Brain pericyte (primary cell): ENCODE measurements at regions not wholly inside any gene's neighbourhood (a gene's known extent, or its start where the extent isn't known, plus 50 kb on each side); places are given as distances from the start of the nearest gene placed in this dataset.
A peak's percentile ranks its signal among the peaks of the same experiment; 100 is the strongest.
"Not testable (repeated sequence)": the region's sequence is repeated elsewhere in the genome, so short reads cannot be mapped to it uniquely, and the experiment has no call there.

ENCODE experiments used
- DNase-seq: peaks from one replicate; pipeline ENCODE4 v3.0.0-alpha.2; 2012; ENCODE audit warnings: low read depth, low spot score

DNA sequence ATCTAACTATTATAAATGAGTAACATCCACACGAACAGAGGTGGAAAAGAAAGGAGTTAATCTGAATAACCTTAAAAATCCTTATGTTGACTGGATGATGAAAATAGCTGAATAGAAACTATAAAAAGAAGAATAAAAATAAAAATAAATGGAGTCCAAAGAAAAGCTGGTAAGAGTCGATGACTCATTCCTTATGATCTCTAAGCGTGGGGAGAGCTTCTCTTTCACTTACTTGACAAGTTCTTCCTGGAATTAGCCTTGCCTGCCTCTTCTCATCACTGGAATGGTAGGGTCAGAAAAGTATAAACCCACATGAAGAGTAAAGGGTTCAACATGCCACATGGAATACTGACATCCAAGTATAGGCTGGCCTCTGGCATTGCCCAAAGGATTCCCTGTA is 477.0 kb upstream of the RGMB start:
- DNase-seq: no peak

DNA sequence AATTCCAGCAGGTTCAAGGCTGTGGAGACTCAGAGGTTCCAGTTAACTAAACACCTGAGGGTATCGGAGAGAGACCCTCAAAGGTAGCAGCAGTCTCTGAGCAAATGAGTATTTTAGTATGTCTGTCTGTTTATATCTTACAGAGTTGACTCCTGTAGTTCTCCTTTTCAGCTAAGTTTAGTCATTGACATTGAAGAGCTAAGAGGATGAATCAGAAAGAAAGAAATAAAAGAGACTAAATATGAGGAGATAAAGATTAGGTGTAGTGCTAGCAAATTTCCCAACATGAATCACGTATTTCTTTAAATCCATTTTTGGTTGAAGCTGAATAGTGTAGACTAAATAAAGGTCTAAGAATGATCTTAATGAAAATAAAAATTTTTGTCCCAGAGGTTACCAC is 474.0 kb upstream of the RGMB start:
- DNase-seq: no peak

DNA sequence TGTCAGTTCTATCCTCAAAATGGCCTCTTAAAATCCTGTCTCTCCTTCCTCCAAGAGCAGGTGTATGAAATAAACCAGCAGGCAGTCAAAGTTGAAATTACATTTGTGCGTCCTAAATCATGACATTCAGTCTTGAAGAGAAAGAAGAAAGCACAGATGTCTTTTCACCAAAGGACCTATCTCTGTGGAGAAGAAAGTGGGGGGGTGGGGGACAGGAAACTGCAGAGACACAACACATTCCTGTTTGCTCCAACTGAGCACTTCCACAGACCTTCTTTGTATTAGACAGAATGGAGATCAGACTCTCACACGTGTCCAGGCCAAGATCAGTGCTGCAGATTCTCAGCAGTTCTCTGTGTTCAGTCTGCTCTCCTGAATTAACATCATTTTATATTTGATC is 471.9 kb upstream of the RGMB start:
- no peak for DNase-seq

DNA sequence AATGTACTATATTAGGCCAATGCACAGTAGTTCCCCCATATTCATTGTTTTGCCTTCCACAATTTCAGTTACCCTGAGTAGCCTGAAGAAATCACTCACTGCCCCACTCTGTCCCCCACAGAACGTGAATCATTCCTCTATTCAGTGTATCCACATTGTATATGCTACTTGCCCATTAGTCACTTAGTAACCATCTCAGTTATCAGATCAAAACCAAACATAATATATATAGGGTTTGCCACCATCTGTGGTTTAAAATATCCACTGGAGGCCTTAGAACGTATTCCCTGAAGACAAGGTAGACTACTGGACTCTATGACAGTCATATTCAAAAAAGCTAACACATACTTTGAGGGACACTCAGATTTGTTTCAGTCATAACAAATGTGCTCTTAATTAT is 465.7 kb upstream of the RGMB start:
- DNase-seq: no peak

DNA sequence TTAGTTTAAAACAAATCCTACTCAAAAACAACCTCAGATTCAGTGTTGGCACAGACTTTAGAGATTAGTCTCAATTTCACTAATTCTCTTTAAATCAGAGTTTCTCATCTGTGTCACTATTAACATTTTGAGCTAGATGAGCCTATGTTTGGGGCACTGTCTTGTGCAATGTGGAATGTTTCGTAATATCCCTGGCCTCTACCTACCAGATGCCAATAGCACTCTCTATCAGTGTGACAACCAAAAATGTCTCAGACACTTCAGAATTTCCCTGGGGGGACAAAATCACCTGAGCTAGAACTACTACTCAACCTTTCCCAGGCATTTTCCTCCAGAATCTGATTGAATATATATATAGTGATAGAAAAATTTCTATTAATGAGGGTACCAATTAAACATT is 465.2 kb upstream of the RGMB start:
- DNase-seq: no peak

DNA sequence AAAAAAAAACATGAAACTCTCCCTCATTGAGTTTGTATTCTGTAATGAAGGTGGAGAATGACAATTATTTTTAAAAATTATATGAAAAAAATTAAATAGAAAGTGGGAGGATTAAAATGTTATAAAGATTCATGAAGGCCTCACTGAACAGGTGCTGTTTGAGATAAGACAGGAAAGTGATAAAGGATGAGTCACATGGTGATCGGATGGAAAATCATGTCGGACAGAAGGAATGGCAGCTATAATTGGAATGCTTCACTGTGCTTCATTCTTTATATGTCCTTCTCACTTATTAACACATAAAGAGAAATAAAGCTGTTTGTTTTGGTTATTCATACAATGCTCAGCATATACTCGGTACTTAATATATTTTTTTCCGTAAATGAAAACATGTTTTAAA is 464.5 kb upstream of the RGMB start:
- DNase-seq: no peak

DNA sequence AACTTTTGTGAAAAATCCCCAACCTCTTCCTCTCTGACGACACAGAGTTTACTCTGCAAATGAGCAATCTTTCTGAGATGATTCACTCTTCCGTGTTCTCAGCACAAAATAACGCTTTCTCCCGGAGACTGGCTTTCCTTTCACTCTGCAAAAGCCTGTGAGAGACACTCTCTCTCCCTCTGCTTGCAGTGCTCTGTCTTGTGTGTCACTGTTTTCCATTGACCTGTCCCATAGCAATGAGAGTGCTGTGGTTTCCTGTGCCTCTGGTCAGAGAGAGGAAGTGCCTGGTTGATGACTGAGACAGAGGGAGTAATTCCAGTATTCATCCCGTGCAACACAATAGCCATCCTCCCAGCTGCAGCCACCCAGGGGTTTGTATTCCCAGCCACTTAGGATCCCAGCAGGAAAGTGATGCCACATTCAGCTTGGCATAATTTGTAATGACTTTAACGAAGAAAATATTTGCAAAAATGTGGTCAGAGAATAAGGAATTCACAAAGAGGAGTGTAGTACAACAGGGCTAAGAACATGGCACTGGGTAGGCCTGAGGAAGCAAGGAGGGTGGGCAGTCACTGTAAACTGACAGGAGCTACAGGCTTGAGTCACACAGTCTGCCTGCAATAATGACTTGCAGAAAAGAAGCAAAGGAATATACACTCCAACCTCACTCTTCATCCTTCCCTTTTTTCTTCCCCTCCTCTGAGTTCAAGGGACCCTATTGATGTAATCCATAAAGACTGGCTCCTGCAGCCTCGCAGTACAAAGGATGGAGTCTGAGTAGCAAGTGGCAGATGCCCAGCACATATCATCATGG is 463.5 kb upstream of the RGMB start:
- peak; percentile 27 for DNase-seq

DNA sequence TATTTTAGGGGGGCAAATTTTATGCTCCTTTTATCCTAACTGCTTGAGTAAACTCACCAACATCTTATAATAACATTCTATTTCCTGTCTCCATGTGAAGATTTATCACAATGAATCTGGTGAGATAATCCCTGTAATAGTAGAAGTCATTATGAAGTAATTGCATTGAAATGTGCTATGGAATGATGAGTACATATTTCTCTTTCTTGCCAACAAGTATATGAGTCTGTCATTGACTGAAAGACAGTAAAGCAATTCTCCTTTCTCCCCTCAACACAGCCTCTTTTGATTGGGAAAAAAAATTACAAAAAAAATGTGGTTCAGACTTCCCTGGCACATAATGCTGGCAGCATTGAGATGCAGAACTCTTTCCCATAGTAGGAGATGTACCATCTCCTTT is 459.2 kb upstream of the RGMB start:
- DNase-seq: no peak

DNA sequence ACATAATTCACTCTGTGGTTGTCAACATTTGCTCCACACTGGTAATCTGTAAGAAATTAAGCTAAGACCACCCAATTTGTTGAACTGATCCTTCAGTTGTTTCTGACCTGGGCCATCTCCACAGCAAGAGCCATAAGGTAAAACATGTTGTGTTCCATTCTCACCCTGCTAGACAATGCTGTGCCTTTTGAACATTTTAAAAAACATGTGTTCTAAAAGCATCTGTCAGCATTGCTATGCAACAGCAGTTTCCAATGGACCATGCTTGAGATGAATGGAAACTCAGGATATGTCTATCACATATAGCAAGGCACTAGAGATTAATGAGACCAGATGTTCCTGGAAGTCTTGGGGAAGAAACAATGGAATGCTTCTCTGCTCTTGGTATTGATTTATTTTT is 455.1 kb upstream of the RGMB start:
- DNase-seq: no peak

DNA sequence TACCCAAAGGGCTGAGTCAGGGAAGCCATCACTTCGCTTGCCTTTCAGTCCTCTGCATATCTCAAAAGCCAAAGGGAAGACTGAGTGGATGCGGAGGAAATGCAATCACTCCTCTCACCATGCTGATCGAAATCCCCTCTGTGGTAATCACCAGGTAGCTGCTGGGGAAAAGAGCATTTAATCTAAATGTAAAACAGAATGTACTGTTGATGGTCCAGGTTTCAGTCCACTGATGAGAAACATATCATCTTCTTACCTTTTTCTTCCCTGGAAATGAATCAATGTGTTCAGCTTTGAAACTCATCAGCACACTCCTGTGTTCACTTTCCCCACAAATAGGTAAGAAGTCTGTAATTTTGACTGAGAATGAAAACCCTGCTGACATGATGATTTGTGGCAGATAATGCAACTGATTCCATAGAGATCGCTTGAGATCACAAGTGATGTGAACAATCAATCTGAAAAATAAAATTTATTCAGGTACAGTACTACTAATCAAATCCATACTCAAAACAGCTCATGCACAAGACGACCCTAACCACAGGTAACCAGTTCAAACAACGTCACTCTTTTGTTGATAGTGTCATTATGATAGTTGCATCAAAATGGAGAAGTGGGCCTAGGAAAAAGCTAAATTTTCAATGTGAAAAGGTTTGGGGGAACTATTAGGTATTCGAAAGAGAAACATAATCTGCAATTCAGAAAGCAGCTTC is 454.0 kb upstream of the RGMB start:
- DNase-seq: no peak

DNA sequence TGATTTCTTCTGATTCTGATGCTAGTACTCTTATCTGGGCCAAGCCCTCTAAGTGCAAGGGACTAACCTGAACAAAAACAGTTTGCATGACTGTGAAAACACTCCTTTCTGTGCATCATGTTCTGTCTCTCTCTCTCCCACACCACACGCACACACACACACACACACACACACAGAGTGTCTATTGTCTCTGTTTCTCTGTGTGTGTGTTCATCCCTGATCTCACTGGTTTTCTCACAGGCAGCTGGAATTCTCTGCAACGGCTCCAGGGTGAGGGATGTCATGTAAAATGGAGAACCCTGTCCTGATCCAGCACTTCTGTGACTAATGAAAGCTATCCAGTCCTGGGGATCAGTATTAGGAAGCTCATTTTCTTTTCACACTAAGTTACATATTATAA is 453.1 kb upstream of the RGMB start:
- DNase-seq: no peak

DNA sequence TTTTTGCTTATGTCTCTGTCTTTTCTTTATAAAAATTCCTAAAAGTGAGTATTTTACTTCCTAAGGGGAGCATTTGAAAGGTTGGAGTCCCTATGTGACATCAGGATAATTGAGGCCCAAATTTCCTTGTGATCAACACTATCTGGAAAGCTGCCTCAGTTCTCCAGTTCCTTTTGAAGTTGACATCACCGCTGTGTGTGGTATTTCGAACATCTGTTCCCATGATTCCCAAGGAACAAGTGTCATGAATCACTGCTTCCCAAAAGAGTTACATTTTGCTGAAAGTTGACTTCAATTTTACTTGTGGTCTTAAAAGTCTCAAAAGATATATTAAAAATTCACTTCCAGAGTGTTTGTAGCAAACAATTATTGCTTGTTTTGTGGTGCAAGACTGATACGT is 452.1 kb upstream of the RGMB start:
- DNase-seq: no peak

DNA sequence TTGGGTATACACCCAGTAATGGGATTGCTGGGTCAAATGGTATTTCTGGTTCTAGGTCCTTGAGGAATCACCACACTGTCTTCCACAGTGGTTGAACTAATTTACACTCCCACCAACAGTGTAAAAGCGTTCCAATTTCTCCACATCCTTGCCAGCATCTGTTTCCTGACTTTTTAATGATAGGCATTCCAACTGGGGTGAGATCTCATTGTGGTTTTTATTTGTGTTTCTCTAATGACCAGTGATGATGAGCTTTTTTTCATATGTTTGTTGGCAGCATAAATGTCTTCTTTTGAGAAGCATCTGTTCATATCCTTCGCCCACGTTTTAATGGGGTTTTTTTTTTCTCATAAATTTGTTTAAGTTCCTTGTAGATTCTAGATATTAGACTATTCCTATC is 448.3 kb upstream of the RGMB start:
- DNase-seq: not testable (repeated sequence)

DNA sequence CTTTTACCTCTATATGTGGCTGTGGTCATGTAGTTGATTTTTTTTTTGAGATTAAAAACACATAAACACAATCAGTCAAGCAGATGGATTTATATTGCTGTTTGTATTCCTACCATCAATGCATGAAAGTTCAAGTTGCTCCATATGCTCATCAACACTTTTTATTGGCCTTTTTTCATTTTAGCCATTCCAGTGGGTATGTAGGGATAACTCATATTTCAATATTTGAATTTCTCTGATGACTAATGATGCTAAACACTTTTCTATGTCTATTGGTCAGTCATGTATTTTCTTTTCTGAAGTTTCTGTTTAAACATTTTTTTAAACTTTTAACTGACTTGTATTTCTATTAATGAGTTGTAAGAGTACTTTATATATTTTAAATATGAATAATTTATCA is 445.4 kb upstream of the RGMB start:
- no peak for DNase-seq

DNA sequence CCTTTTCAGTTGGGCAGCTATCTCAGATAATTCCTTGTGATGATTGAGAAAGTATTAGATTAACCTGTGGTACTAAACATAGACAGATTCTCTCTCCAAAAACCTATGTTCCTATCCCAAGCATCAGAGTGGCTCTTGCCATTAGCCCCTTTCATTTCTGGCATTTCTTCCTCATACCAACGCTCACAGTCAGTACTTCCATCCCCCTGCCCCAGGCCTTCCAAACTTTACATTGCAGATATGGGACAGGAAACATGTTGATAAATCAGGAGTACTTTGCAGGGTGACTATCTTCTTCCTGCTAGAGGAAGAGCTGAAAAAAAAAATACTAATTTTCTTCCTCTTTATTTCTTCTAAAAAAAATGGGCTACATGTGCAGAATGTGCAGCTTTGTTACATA is 442.6 kb upstream of the RGMB start:
- DNase-seq: no peak

DNA sequence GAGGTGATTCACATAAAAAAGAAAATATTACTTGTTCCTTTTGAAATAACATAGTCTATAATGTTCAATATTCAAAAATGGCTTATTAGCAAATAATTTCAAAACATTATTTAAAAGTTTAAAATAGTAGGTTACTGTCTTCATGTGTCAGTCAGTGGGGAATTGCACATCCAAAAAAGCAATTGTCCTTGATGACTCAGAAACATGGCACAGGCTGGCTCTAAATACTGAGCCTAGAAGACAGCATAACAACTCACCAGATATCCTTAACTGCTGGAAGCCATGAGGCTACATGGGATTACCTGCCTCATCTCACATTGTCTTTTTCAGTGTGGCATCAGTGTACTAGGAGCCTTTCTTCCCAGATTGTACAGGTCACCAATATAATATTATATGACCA is 439.5 kb upstream of the RGMB start:
- DNase-seq: no peak

DNA sequence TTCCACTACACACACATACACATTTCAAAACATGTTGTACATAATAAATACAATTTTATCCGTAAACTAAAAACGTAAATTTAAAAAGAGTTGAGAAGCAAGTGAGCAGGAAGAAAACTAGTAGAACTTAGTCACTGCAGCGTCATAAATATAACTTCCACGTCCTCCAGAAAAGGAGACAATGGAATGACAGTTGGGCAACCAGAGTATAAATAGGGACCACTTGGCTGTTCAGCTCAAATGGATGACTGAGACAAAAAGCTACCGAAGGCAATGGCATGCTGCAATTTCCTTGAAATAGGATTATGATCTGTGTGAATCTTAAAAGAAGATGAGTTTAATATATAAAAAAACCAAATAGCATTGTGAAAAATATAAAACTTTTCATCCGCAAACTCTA is 438.5 kb upstream of the RGMB start:
- no peak for DNase-seq

DNA sequence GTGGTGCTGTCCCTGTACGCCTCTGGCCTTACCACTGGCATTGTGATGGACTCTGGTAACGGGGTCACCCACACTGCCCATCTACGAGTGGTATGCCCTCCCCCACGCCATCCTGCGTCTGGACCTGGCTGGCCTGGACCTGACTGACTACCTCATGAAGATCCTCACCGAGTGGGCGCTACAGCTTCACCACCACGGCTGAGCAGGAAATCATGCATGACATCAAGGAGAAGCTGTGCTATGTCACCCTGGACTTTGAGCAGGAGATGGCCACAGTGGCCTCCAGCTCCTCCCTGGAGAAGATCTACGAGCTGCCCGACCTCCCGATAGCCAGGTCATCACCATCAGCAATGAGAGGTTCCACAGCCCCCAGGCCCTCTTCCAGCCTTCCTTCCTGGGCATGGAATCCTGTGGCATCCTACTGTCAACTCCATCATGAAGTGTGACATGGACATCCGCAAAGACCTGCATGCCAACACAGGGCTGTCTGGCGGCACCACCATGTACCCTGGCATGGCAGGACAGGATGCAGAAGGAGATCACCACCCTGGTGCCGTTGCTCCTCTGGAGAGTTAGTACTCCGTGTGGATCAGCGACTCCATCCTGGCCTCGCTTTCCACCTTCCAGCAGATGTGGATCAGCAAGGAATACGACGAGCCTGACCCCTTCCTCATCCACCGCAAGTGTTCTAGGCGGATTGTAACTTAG is 434.2 kb upstream of the RGMB start:
- no peak for DNase-seq

DNA sequence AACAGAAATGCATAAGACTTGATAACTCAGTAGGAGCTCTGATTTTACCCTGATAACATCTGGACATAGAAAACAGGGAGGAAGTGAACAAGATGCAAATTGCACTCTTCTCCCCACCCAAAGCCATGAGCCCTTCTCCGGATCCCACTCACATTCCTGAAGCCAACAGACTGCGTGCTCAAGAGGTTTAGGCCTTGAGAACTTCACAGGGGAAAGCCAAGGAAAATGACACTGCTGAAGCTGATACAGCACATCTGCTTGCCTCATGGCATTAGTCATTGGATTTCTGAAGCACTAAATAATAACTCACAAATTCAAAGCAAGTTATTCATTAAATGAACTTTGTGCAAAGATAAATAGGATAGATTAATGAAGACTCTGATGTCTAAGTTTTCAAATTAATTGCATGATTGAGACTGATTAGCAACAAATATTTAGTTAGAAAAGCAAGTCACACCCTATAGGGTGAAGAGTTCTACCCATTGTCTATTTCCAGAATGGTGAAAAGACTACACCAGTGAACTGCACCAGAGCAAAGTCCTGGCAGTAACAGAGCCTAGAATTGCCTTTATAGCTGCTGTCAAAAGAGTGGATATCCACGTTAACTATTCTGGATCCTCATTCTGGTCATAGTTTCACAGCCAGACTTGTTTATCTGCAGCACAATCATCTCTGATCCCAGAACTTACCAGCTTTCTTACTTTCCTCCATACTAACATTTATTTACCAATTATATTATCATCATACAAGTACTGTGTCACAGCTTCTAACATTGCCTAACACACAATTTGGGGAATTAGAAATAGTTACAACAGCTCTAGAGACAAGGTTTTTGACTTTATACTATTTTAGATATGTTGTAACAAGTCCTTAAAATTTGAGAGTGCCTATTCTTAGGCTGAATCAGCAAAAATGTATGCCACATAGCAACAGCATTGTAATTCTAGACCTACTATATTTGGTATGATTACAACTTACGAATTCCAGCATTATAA is 432.1 kb upstream of the RGMB start:
- DNase-seq: no peak

DNA sequence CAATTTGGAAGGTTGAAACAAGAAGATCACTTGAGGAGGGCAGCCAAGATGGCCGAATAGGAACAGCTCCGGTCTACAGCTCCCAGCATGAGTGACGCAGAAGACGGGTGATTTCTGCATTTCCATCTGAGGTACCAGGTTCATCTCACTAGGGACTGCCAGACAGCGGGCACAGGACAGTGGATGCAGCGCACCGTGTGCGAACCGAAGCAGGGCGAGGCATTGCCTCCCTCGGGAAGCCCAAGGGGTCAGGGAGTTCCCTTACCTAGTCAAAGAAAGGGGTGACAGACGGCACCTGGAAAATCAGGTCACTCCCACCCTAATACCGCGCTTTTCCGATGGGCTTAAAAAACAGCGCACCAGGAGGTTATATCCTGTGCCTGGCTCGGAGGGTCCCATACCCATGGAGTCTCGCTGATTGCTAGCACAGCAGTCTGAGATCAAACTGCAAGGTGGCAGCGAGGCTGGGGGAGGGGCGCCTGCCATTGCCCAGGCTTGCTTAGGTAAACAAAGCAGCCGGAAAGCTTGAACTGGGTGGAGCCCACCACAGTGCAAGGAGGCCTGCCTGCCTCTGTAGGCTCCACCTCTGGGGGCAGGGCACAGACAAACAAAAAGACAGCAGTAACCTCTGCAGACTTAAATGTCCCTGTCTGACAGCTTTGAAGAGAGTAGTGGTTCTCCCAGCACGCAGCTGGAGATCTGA is 430.4 kb upstream of the RGMB start:
- not testable (repeated sequence) for DNase-seq
